Liver (tissue), 8 donors: ENCODE measurements at regions not wholly inside any gene's neighbourhood (a gene's known extent, or its start where the extent isn't known, plus 50 kb on each side); places are given as distances from the start of the nearest gene placed in this dataset.
A peak's percentile ranks its signal among the peaks of the same experiment; 100 is the strongest.

Experiments used
- DNase-seq: peaks from one replicate; pipeline ENCODE4 v3.0.0-alpha.2; 2017; ENCODE audit warnings: low spot score
- H3K27ac ChIP-seq, 2 donors: one replicate each; pipeline ENCODE4 v1.7.0; 2013; ENCODE audit warnings: inconsistent platforms in 2 of 2, low read length in 2 of 2, control low read depth in 1 of 2, low read depth in 1 of 2, mild to moderate bottlenecking in 1 of 2
- H3K27me3 ChIP-seq, 4 donors: one replicate each; pipeline versions ENCODE4 v1.6.1 to v1.7.0; 2013; ENCODE audit warnings: low read length in 3 of 4, inconsistent platforms in 1 of 4, mild to moderate bottlenecking in 1 of 4, moderate library complexity in 1 of 4; ENCODE audit not compliant: control insufficient read depth in 4 of 4, insufficient read depth in 4 of 4
- H3K36me3 ChIP-seq, 4 donors: one replicate each; pipeline versions ENCODE4 v1.6.1 to v1.7.0; 2013; ENCODE audit warnings: low read length in 3 of 4, mild to moderate bottlenecking in 3 of 4, low read depth in 1 of 4, moderate library complexity in 1 of 4; ENCODE audit not compliant: control insufficient read depth in 4 of 4, insufficient read depth in 3 of 4
- H3K4me1 ChIP-seq, 4 donors: one replicate each; pipeline versions ENCODE4 v1.6.1 to v1.7.0; 2013; ENCODE audit warnings: low read length in 3 of 4, mild to moderate bottlenecking in 3 of 4, moderate library complexity in 1 of 4; ENCODE audit not compliant: control insufficient read depth in 4 of 4, insufficient read depth in 4 of 4
- H3K4me3 ChIP-seq, 3 donors: one replicate each; pipeline versions ENCODE4 v1.6.1 to v1.7.0; 2013; ENCODE audit warnings: low read length in 3 of 3, control low read depth in 1 of 3, low read depth in 1 of 3, mild to moderate bottlenecking in 1 of 3
- H3K9ac ChIP-seq, 2 donors: one replicate each; pipeline ENCODE4 v1.7.0; 2013; ENCODE audit warnings: low read length in 2 of 2, mild to moderate bottlenecking in 2 of 2, moderate library complexity in 2 of 2, control low read depth in 1 of 2, low read depth in 1 of 2
- H3K9me3 ChIP-seq, 4 donors: one replicate each; pipeline versions ENCODE4 v1.6.1 to v1.7.0; 2013; ENCODE audit warnings: low read length in 3 of 4; ENCODE audit not compliant: control insufficient read depth in 4 of 4
- EGR1 ChIP-seq, 2 donors: IDR thresholded peaks; 2 replicates each; pipeline ENCODE4 v1.6.1; 2016 to 2018; ENCODE audit warnings: antibody characterized with exemption in 2 of 2, low read depth in 2 of 2
- FOXA1 ChIP-seq: IDR thresholded peaks from 2 replicates; pipeline ENCODE4 v1.6.1; 2016; ENCODE audit warnings: antibody characterized with exemption
- FOXA2 ChIP-seq: IDR thresholded peaks from 2 replicates; pipeline ENCODE4 v1.6.1; 2016; ENCODE audit warnings: antibody characterized with exemption
- GABPA ChIP-seq, 2 donors: IDR thresholded peaks in 1 of 2; conservative IDR thresholded peaks in 1 of 2; 2 replicates each; pipeline ENCODE4 v1.6.1; 2016; ENCODE audit warnings: antibody characterized with exemption in 2 of 2, mild to moderate bottlenecking in 1 of 2, moderate library complexity in 1 of 2
- HNF4A ChIP-seq, 2 donors: conservative IDR thresholded peaks; 2 replicates each; pipeline ENCODE4 v1.6.1; 2016; ENCODE audit warnings: antibody characterized with exemption in 2 of 2, mild to moderate bottlenecking in 2 of 2
- HNF4G ChIP-seq: IDR thresholded peaks from 2 replicates; pipeline ENCODE4 v1.6.1; 2016; ENCODE audit warnings: antibody characterized with exemption
- JUND ChIP-seq, 2 donors: IDR thresholded peaks; 2 replicates each; pipeline ENCODE4 v1.6.1; 2016; ENCODE audit warnings: antibody characterized with exemption in 2 of 2
- NR2F2 ChIP-seq: IDR thresholded peaks from 2 replicates; pipeline ENCODE4 v1.6.1; 2016; ENCODE audit warnings: antibody characterized with exemption
- RAD21 ChIP-seq, 2 donors: IDR thresholded peaks; 2 replicates each; pipeline ENCODE4 v1.6.1; 2016; ENCODE audit warnings: antibody characterized with exemption in 2 of 2, mild to moderate bottlenecking in 2 of 2
- RXRA ChIP-seq, 2 donors: IDR thresholded peaks; 2 replicates each; pipeline ENCODE4 v1.6.1; 2017 to 2018; ENCODE audit warnings: antibody characterized with exemption in 2 of 2, mild to moderate bottlenecking in 1 of 2
- SP1 ChIP-seq: IDR thresholded peaks from 2 replicates; pipeline ENCODE4 v1.6.1; 2018; ENCODE audit warnings: antibody characterized with exemption, mild to moderate bottlenecking
- TAF1 ChIP-seq: conservative IDR thresholded peaks from 2 replicates; pipeline ENCODE4 v1.6.1; 2016; ENCODE audit warnings: antibody characterized with exemption, mild to moderate bottlenecking
- YY1 ChIP-seq: IDR thresholded peaks from 2 replicates; pipeline ENCODE4 v1.6.1; 2016; ENCODE audit warnings: antibody characterized with exemption, mild to moderate bottlenecking
- WGBS: extraction: QIAGEN DNeasy Blood & Tissue Kit; methylation state at CpG from one replicate; pipeline ENCODE4 v1.1.7; 2013; 5-methylcytosine and 5-hydroxymethylcytosine counted together
- TF ChIP-seq, protein P1 (sequence below): IDR thresholded peaks from 2 replicates; pipeline ENCODE4 v1.6.1; 2016; ENCODE audit warnings: antibody characterized with exemption, mild to moderate bottlenecking
- TF ChIP-seq, protein P2 (sequence below): IDR thresholded peaks from 2 replicates; pipeline ENCODE4 v1.6.1; 2016; ENCODE audit warnings: antibody characterized with exemption
- TF ChIP-seq, protein P3 (sequence below): IDR thresholded peaks from 2 replicates; pipeline ENCODE4 v1.6.1; 2016; ENCODE audit warnings: antibody characterized with exemption
- TF ChIP-seq, protein P4 (sequence below): IDR thresholded peaks from 2 replicates; pipeline ENCODE4 v1.6.1; 2016; ENCODE audit warnings: antibody characterized with exemption
- TF ChIP-seq, protein P5 (sequence below): fragments of 150-350 bp; IDR thresholded peaks from 2 replicates; pipeline ENCODE4 v1.5.1; 2017; ENCODE audit warnings: improper control_type of control experiment, low read depth, low read length; ENCODE audit not compliant: missing input control
- donor health status: healthy.
- donor health status: healthy.
- donor health status: healthy.
- donor health status: healthy.
- donor health status: healthy.

DNA sequence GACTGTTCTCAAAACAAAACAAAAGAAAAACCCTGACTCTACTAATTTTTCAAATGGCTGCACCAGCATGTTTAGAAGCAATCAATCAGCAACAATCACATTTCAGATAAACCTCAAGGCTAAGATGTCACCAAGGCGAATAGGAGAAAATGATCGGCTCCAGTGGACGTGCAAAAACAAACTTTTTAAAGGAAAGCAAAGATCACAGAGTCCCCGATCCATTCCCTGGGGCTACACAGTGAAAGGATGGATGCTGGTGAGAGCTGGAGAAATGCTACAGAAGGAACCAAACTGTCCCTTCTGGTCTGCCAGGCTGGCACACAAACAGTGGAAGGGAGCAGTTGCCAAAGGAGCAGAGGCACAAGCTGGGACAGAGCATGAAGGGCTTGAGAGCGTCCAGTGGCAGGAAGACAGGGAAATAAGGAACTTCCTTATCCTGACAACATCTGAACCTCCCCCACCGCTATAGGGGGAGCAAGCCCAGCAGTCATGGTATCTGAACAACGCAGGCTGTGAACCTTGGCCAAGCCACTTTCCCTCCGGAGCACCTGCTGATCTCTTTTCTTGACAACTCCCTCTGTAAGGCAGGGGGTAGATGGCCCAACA is 73.7 kb upstream of the HIVEP1 start:
- no peak overlapping the region for H3K27ac ChIP-seq
- no peaks in the 10 kb centered on the region for H3K27me3 ChIP-seq
- no peak overlapping the region for H3K9ac ChIP-seq
- H3K36me3 ChIP-seq = no peaks in the 10 kb centered on the region
- 43% methylated on average over 8 of the region's 8 CpGs for WGBS
- H3K4me3 ChIP-seq = no peak overlapping the region
- no peaks in the 10 kb centered on the region for H3K9me3 ChIP-seq
- DNase-seq = no peak
- TF ChIP-seq, protein P1, sequence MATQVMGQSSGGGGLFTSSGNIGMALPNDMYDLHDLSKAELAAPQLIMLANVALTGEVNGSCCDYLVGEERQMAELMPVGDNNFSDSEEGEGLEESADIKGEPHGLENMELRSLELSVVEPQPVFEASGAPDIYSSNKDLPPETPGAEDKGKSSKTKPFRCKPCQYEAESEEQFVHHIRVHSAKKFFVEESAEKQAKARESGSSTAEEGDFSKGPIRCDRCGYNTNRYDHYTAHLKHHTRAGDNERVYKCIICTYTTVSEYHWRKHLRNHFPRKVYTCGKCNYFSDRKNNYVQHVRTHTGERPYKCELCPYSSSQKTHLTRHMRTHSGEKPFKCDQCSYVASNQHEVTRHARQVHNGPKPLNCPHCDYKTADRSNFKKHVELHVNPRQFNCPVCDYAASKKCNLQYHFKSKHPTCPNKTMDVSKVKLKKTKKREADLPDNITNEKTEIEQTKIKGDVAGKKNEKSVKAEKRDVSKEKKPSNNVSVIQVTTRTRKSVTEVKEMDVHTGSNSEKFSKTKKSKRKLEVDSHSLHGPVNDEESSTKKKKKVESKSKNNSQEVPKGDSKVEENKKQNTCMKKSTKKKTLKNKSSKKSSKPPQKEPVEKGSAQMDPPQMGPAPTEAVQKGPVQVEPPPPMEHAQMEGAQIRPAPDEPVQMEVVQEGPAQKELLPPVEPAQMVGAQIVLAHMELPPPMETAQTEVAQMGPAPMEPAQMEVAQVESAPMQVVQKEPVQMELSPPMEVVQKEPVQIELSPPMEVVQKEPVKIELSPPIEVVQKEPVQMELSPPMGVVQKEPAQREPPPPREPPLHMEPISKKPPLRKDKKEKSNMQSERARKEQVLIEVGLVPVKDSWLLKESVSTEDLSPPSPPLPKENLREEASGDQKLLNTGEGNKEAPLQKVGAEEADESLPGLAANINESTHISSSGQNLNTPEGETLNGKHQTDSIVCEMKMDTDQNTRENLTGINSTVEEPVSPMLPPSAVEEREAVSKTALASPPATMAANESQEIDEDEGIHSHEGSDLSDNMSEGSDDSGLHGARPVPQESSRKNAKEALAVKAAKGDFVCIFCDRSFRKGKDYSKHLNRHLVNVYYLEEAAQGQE = no peak
- TF ChIP-seq SP1 (no peak), RAD21 (IDR thresholded peaks at IDR 0.05) (no peak), NR2F2 (no peak)
- TF ChIP-seq, protein P2, sequence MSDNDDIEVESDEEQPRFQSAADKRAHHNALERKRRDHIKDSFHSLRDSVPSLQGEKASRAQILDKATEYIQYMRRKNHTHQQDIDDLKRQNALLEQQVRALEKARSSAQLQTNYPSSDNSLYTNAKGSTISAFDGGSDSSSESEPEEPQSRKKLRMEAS = no peak
- TF ChIP-seq, protein P3, sequence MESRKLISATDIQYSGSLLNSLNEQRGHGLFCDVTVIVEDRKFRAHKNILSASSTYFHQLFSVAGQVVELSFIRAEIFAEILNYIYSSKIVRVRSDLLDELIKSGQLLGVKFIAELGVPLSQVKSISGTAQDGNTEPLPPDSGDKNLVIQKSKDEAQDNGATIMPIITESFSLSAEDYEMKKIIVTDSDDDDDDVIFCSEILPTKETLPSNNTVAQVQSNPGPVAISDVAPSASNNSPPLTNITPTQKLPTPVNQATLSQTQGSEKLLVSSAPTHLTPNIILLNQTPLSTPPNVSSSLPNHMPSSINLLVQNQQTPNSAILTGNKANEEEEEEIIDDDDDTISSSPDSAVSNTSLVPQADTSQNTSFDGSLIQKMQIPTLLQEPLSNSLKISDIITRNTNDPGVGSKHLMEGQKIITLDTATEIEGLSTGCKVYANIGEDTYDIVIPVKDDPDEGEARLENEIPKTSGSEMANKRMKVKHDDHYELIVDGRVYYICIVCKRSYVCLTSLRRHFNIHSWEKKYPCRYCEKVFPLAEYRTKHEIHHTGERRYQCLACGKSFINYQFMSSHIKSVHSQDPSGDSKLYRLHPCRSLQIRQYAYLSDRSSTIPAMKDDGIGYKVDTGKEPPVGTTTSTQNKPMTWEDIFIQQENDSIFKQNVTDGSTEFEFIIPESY = no peak
- H3K4me1 ChIP-seq = peaks cover 0 to 25% (median 10%) of the 10 kb centered on the region in 4 donors

DNA sequence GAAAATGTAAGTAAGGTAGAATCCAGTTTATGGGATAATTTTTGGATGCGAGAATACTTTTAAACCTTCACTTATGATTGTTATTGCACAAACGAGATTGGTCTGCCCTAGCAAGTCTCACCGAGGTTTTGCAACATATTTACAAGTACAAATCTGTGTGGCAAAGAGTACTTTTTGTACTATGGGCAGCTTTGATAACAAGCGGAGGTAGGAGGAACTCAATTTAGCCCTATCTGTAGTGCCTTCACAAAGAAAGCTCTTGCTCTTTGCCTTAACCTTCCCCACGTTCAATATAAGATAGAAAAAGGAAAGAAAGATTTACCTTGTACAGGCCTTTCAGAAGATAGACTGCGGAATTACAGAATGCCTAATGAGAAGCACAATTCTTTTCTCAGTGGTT is 77.5 kb upstream of the HIVEP1 start:
- Histone ChIP-seq H3K27ac (peak overlapping the region; percentile 77 to 78), H3K4me3 (peak overlapping the region in 1 of 3 donors; percentile 21), H3K4me1 (peaks cover 0 to 20% (median 10%) of the 10 kb centered on the region in 4 donors), H3K27me3 (no peaks in the 10 kb centered on the region), H3K36me3 (no peaks in the 10 kb centered on the region), H3K9ac (peak overlapping the region in 1 of 2 donors; percentile 68), H3K9me3 (no peaks in the 10 kb centered on the region)
- WGBS = 43% methylated on average over 6 of the region's 6 CpGs
- DNase-seq = no peak
- peak; percentile 84 to 88 for TF ChIP-seq HNF4A (conservative IDR thresholded peaks at IDR 0.05)
- TF ChIP-seq, protein P2 = peak; percentile 61
- peak; percentile 81 for TF ChIP-seq TAF1
- TF ChIP-seq FOXA2 = peak; percentile 83
- TF ChIP-seq FOXA1 = peak; percentile 65
- TF ChIP-seq EGR1 (IDR thresholded peaks at IDR 0.05; ENCODE audit: low read depth in 2 of 2) = peak in 1 of 2 donors; percentile 29
- TF ChIP-seq, protein P3 = peak; percentile 12
- TF ChIP-seq NR2F2 = no peak
- peak; percentile 64 for TF ChIP-seq YY1
- TF ChIP-seq JUND (IDR thresholded peaks at IDR 0.05) = peak; percentile 57 to 64
- TF ChIP-seq GABPA (IDR thresholded peaks at IDR 0.05 in 1 of 2, conservative IDR thresholded peaks at IDR 0.05 in 1 of 2) = no peak
- peak; percentile 87 for TF ChIP-seq SP1
- TF ChIP-seq HNF4G = peak; percentile 27
- peak; percentile 70 to 74 for TF ChIP-seq RXRA (IDR thresholded peaks at IDR 0.05)
- TF ChIP-seq, protein P4, sequence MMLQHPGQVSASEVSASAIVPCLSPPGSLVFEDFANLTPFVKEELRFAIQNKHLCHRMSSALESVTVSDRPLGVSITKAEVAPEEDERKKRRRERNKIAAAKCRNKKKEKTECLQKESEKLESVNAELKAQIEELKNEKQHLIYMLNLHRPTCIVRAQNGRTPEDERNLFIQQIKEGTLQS = peak; percentile 63
- TF ChIP-seq, protein P1 = peak; percentile 72
- TF ChIP-seq, protein P5, sequence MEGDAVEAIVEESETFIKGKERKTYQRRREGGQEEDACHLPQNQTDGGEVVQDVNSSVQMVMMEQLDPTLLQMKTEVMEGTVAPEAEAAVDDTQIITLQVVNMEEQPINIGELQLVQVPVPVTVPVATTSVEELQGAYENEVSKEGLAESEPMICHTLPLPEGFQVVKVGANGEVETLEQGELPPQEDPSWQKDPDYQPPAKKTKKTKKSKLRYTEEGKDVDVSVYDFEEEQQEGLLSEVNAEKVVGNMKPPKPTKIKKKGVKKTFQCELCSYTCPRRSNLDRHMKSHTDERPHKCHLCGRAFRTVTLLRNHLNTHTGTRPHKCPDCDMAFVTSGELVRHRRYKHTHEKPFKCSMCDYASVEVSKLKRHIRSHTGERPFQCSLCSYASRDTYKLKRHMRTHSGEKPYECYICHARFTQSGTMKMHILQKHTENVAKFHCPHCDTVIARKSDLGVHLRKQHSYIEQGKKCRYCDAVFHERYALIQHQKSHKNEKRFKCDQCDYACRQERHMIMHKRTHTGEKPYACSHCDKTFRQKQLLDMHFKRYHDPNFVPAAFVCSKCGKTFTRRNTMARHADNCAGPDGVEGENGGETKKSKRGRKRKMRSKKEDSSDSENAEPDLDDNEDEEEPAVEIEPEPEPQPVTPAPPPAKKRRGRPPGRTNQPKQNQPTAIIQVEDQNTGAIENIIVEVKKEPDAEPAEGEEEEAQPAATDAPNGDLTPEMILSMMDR = no peak
